Ecto neural progenitor cell (in vitro differentiated cells): ENCODE measurements at regions not wholly inside any gene's neighbourhood (a gene's known extent, or its start where the extent isn't known, plus 50 kb on each side); places are given as distances from the start of the nearest gene placed in this dataset.
"Not testable (repeated sequence)": the region's sequence is repeated elsewhere in the genome, so short reads cannot be mapped to it uniquely, and the experiment has no call there.

Experiments used
- DNase-seq: peaks from one replicate; pipeline ENCODE4 v3.0.0-alpha.2; 2018; ENCODE audit warnings: low spot score

GRCh38 chr18:41899535-41899934 is 55.5 kb upstream of the PIK3C3 start:
- DNase-seq: no peak

GRCh38 chr18:41893432-41893831 is 61.6 kb upstream of the PIK3C3 start:
- no peak for DNase-seq

GRCh38 chr18:41887100-41887499 is 67.9 kb upstream of the PIK3C3 start:
- no peak for DNase-seq

- no peak for DNase-seq
Observed at GRCh38 chr18:41886126-41886807, 68.8 kb upstream of the PIK3C3 start.

GRCh38 chr18:41881285-41881684 is 73.7 kb upstream of the PIK3C3 start:
- no peak for DNase-seq

GRCh38 chr18:41879256-41879655 is 75.8 kb upstream of the PIK3C3 start:
- DNase-seq: no peak

GRCh38 chr18:41875094-41875780 is 79.8 kb upstream of the PIK3C3 start:
- DNase-seq: no peak

- DNase-seq: no peak
Observed at GRCh38 chr18:41873730-41874129, 81.3 kb upstream of the PIK3C3 start.

- DNase-seq: no peak
Observed at GRCh38 chr18:41872206-41872605, 82.8 kb upstream of the PIK3C3 start.

GRCh38 chr18:41871229-41872000 is 83.6 kb upstream of the PIK3C3 start:
- DNase-seq: no peak

- no peak for DNase-seq
Observed at GRCh38 chr18:41870817-41871216, 84.2 kb upstream of the PIK3C3 start.

GRCh38 chr18:41870191-41870590 is 84.8 kb upstream of the PIK3C3 start:
- no peak for DNase-seq

- not testable (repeated sequence) for DNase-seq
Observed at GRCh38 chr18:41865796-41866195, 89.2 kb upstream of the PIK3C3 start.

GRCh38 chr18:41864216-41864615 is 90.8 kb upstream of the PIK3C3 start:
- DNase-seq: no peak

GRCh38 chr18:41862921-41863320 is 92.1 kb upstream of the PIK3C3 start:
- DNase-seq: no peak

GRCh38 chr18:41860987-41861386 is 94.0 kb upstream of the PIK3C3 start:
- peak; percentile 46 for DNase-seq

- no peak for DNase-seq
Observed at GRCh38 chr18:41858761-41859555, 96.1 kb upstream of the PIK3C3 start.

GRCh38 chr18:41853280-41853679 is 101.8 kb upstream of the PIK3C3 start:
- no peak for DNase-seq

GRCh38 chr18:41850781-41851180 is 104.3 kb upstream of the PIK3C3 start:
- DNase-seq: no peak

GRCh38 chr18:41849632-41850031 is 105.4 kb upstream of the PIK3C3 start:
- DNase-seq: no peak

- DNase-seq: no peak
Observed at GRCh38 chr18:41845563-41845962, 109.5 kb upstream of the PIK3C3 start.

GRCh38 chr18:41842886-41843285 is 112.1 kb upstream of the PIK3C3 start:
- DNase-seq: no peak
